H1 (cell line): ENCODE measurements at regions not wholly inside any gene's neighbourhood (a gene's known extent, or its start where the extent isn't known, plus 50 kb on each side); places are given as distances from the start of the nearest gene placed in this dataset.

Source experiments
- CBX5 ChIP-seq: fragments of 300-800, 300-1000 bp; sonication (generic); IDR thresholded peaks from 2 replicates; pipeline ENCODE4 v1.7.1; 2016; ENCODE audit warnings: antibody characterized with exemption, low read length, low read depth
- CHD7 ChIP-seq: fragments of 300-600 bp; sonication (generic); IDR thresholded peaks from 2 replicates; pipeline ENCODE4 v1.7.1; 2012; ENCODE audit warnings: low read length, moderate library complexity, mild to moderate bottlenecking, inconsistent platforms; ENCODE audit not compliant: insufficient replicate concordance
- EGR1 ChIP-seq: IDR thresholded peaks from 2 replicates; pipeline ENCODE4 v1.6.1; 2011; ENCODE audit warnings: low read depth, low read length, borderline replicate concordance
- KDM1A ChIP-seq: fragments of 200-600, 300-600 bp; sonication (generic); IDR thresholded peaks from 2 replicates; pipeline ENCODE4 v1.7.1; 2016; ENCODE audit warnings: mild to moderate bottlenecking, low read length, borderline replicate concordance
- KDM4A ChIP-seq: IDR thresholded peaks from one replicate; pipeline ENCODE4 v1.7.1; 2012; ENCODE audit warnings: low read depth, mild to moderate bottlenecking, moderate library complexity, low read length, inconsistent platforms; ENCODE audit not compliant: severe bottlenecking
- KDM5A ChIP-seq: fragments of 200-600 bp; IDR thresholded peaks from 2 replicates; pipeline ENCODE4 v1.7.1; 2012; ENCODE audit warnings: mild to moderate bottlenecking, low read length, inconsistent platforms, mixed read lengths
- MAFK ChIP-seq: IDR thresholded peaks from 2 replicates; pipeline ENCODE4 v1.6.1; 2012; ENCODE audit warnings: low read depth, mild to moderate bottlenecking, improper control_type of control experiment, low read length
- SIRT6 ChIP-seq: IDR thresholded peaks from one replicate; pipeline ENCODE4 v1.7.1; 2012; ENCODE audit warnings: low read length, inconsistent platforms
- SP1 ChIP-seq: IDR thresholded peaks from 2 replicates; pipeline ENCODE4 v1.6.1; 2011; ENCODE audit warnings: low read depth, low read length
- TBP ChIP-seq: IDR thresholded peaks from 2 replicates; pipeline ENCODE4 v1.6.1; 2011; ENCODE audit warnings: low read depth, low read length, improper control_type of control experiment

- TF ChIP-seq CHD7 (no peak), KDM5A (no peak), EGR1 (no peak), KDM1A (no peak), CBX5 (no peak), SP1 (no peak), KDM4A (no peak), MAFK (no peak), SIRT6 (no peak), TBP (no peak)
Measured at GRCh38 chr6:2465336-2465735, 219.9 kb upstream of the GMDS start (continued).
